HEK293 (cell line): ENCODE measurements at regions not wholly inside any gene's neighbourhood (a gene's known extent, or its start where the extent isn't known, plus 50 kb on each side); places are given as distances from the start of the nearest gene placed in this dataset.

Experiments
- CTCF ChIA-PET: fragments of 350-600 bp; formaldehyde crosslinking; extraction: SDS; loops from one replicate; lab custom pipeline; 2021; ENCODE audit warnings: antibody characterized with exemption; lab: Yijun Ruan, JAX
- POLR2A ChIA-PET: fragments of 300-600 bp; formaldehyde crosslinking; extraction: SDS; loops from one replicate; lab custom pipeline; 2020; ENCODE audit warnings: antibody characterized with exemption, inconsistent platforms; lab: Yijun Ruan, JAX
- H3K27ac ChIP-seq: fragments of 200-500 bp; sonication (Bioruptor generic); 2 replicates; pipeline ENCODE4 v1.5.1; 2014; ENCODE audit warnings: low read depth, low read length, control low read depth, inconsistent platforms; ENCODE audit errors: extremely low read depth
- H3K36me3 ChIP-seq, 2 experiments: fragments of 200-500 bp in 1 of 2; sonication (Bioruptor generic) in 1 of 2; 1 replicate in 1 of 2; 2 replicates in 1 of 2; pipeline ENCODE4 v1.5.1; 2014 to 2017; ENCODE audit warnings: inconsistent platforms in 2 of 2, low read length in 2 of 2; ENCODE audit not compliant: control insufficient read depth in 2 of 2, insufficient read depth in 1 of 2
- H3K4me1 ChIP-seq: fragments of 200-500 bp; sonication (Bioruptor generic); 2 replicates; pipeline ENCODE4 v1.5.1; 2014; ENCODE audit warnings: mild to moderate bottlenecking, low read length, inconsistent platforms; ENCODE audit not compliant: control insufficient read depth, insufficient read depth
- H3K4me3 ChIP-seq: 2 replicates; pipeline ENCODE4 v1.5.1; 2011; ENCODE audit warnings: low read depth, mild to moderate bottlenecking, control low read depth, low read length, moderate library complexity
- H3K9me3 ChIP-seq: fragments of 200-500 bp; sonication (Bioruptor generic); 2 replicates; pipeline ENCODE4 v1.5.1; 2014; ENCODE audit warnings: low read depth, low read length, inconsistent platforms; ENCODE audit not compliant: control insufficient read depth, insufficient read depth
- CTCF ChIP-seq: fragments of 450-650 bp; formaldehyde crosslinking; IDR thresholded peaks from 2 replicates; pipeline ENCODE4 v1.5.1; 2016; ENCODE audit warnings: missing biosample characterization, missing genetic modification characterization
- RBAK ChIP-seq: fragments of 450-650 bp; formaldehyde crosslinking; IDR thresholded peaks from 2 replicates; pipeline ENCODE4 v1.5.1; 2016; ENCODE audit warnings: missing biosample characterization, missing genetic modification characterization
- ZIC2 ChIP-seq: fragments of 450-650 bp; formaldehyde crosslinking; IDR thresholded peaks from 2 replicates; pipeline ENCODE4 v1.5.1; 2016; ENCODE audit warnings: missing biosample characterization, missing genetic modification characterization
- ZNF112 ChIP-seq: fragments of 450-650 bp; formaldehyde crosslinking; IDR thresholded peaks from 2 replicates; pipeline ENCODE4 v1.5.0; 2017; ENCODE audit warnings: missing biosample characterization, missing genetic modification characterization
- ZNF175 ChIP-seq: fragments of 450-650 bp; formaldehyde crosslinking; IDR thresholded peaks from 2 replicates; pipeline ENCODE4 v1.5.1; 2016; ENCODE audit warnings: missing biosample characterization, missing genetic modification characterization
- ZNF19 ChIP-seq: fragments of 450-650 bp; formaldehyde crosslinking; IDR thresholded peaks from 2 replicates; pipeline ENCODE4; 2016; ENCODE audit warnings: missing biosample characterization, missing genetic modification characterization, low read depth
- ZNF292 ChIP-seq: fragments of 450-650 bp; formaldehyde crosslinking; IDR thresholded peaks from 2 replicates; pipeline ENCODE4 v1.5.1; 2016; ENCODE audit warnings: low read depth, missing biosample characterization, missing genetic modification characterization, borderline replicate concordance
- ZNF362 ChIP-seq: fragments of 450-650 bp; formaldehyde crosslinking; IDR thresholded peaks from 2 replicates; pipeline ENCODE4 v1.5.1; 2016; ENCODE audit warnings: missing biosample characterization, missing genetic modification characterization
- ZNF416 ChIP-seq: fragments of 450-650 bp; formaldehyde crosslinking; IDR thresholded peaks from 2 replicates; pipeline ENCODE4 v1.5.1; 2016; ENCODE audit warnings: missing biosample characterization, missing genetic modification characterization
- ZNF423 ChIP-seq: fragments of 450-650 bp; formaldehyde crosslinking; IDR thresholded peaks from 2 replicates; pipeline ENCODE4 v1.5.1; 2016; ENCODE audit warnings: missing biosample characterization, missing genetic modification characterization
- ZNF518A ChIP-seq: fragments of 450-650 bp; formaldehyde crosslinking; conservative IDR thresholded peaks from 2 replicates; pipeline ENCODE4 v1.5.1; 2016; ENCODE audit warnings: low read depth, missing biosample characterization, missing genetic modification characterization
- ZNF561 ChIP-seq: fragments of 450-650 bp; IDR thresholded peaks from 2 replicates; pipeline ENCODE4 v1.5.1; 2018; ENCODE audit warnings: missing biosample characterization, missing genetic modification characterization, borderline replicate concordance
- ZNF585B ChIP-seq: fragments of 450-650 bp; formaldehyde crosslinking; IDR thresholded peaks from 2 replicates; pipeline ENCODE4 v1.5.1; 2016; ENCODE audit warnings: missing biosample characterization, missing genetic modification characterization
- ZNF621 ChIP-seq: fragments of 450-650 bp; formaldehyde crosslinking; IDR thresholded peaks from 2 replicates; pipeline ENCODE4 v1.5.1; 2017; ENCODE audit warnings: missing biosample characterization, missing genetic modification characterization
- ZNF624 ChIP-seq: fragments of 450-650 bp; formaldehyde crosslinking; IDR thresholded peaks from 2 replicates; pipeline ENCODE4 v1.5.1; 2017; ENCODE audit warnings: missing biosample characterization, missing genetic modification characterization
- ZNF639 ChIP-seq: fragments of 450-650 bp; formaldehyde crosslinking; IDR thresholded peaks from 2 replicates; pipeline ENCODE4 v1.5.1; 2016; ENCODE audit warnings: missing biosample characterization, missing genetic modification characterization
- ZNF670 ChIP-seq: fragments of 450-650 bp; formaldehyde crosslinking; IDR thresholded peaks from 2 replicates; pipeline ENCODE4 v1.5.1; 2016; ENCODE audit warnings: missing biosample characterization, missing genetic modification characterization, low read depth
- ZNF76 ChIP-seq: fragments of 450-650 bp; formaldehyde crosslinking; IDR thresholded peaks from 2 replicates; pipeline ENCODE4; 2016; ENCODE audit warnings: low read depth, missing biosample characterization, missing genetic modification characterization, borderline replicate concordance

- TF ChIP-seq ZNF175 (tag by site-specific recombination): no peak
- TF ChIP-seq ZIC2 (tag by site-specific recombination): no peak
- TF ChIP-seq ZNF19 (tag by site-specific recombination): no peak
- no peak for TF ChIP-seq ZNF423 (tag by site-specific recombination)
- TF ChIP-seq ZNF561: no peak
- TF ChIP-seq ZNF639 (tag by site-specific recombination): no peak
- TF ChIP-seq ZNF76 (tag by site-specific recombination): no peak
- no peak for TF ChIP-seq ZNF112 (tag by site-specific recombination)
- TF ChIP-seq CTCF: no peak
- TF ChIP-seq, all 188 proteins: peak for 0
Observed at GRCh38 chr21:20343186-20343585, 655.0 kb upstream of the NCAM2 start (continued).

- Histone ChIP-seq H3K4me1 (no peaks in the 10 kb centered on the region), H3K27ac (no peak overlapping the region), H3K4me3 (no peak overlapping the region), H3K9me3 (no peaks in the 10 kb centered on the region; the same call in 1 of the 2 replicates), H3K36me3 (no peaks in the 10 kb centered on the region)
- TF ChIP-seq ZNF518A (tag by site-specific recombination) (no peak), ZNF670 (no peak), ZNF585B (no peak), ZNF416 (tag by site-specific recombination) (no peak), ZNF624 (tag by site-specific recombination) (no peak)
- ChIA-PET POLR2A (no interaction called here), CTCF (interaction anchor here (0.7 kb wide), 1 partner anchor 88 kb away, joined by 3 read pairs; no protein-coding TSS in a partner anchor)
Observed at GRCh38 chr21:20351138-20351537, 647.1 kb upstream of the NCAM2 start.

- ChIA-PET POLR2A (no interaction called here), CTCF (interaction anchor here (0.6 kb wide), 1 partner anchor 209 kb away, joined by 3 read pairs; no protein-coding TSS in a partner anchor)
- H3K9me3 ChIP-seq: no peaks in the 10 kb centered on the region; the same call in 1 of the 2 replicates
- H3K36me3 ChIP-seq: no peaks in the 10 kb centered on the region
- H3K27ac ChIP-seq: no peak overlapping the region
- TF ChIP-seq ZNF621 (no peak), ZNF19 (tag by site-specific recombination) (no peak), ZNF292 (no peak), RBAK (tag by site-specific recombination) (no peak), ZNF362 (no peak)
- H3K4me3 ChIP-seq: no peak overlapping the region
- no peaks in the 10 kb centered on the region for H3K4me1 ChIP-seq
Observed at GRCh38 chr21:20353351-20353750, 644.9 kb upstream of the NCAM2 start.
